HG02852 (cell line): ENCODE measurements at regions not wholly inside any gene's neighbourhood (a gene's known extent, or its start where the extent isn't known, plus 50 kb on each side); places are given as distances from the start of the nearest gene placed in this dataset.

Source experiments
- ATAC-seq: cut with Tn5 transposase; IDR thresholded peaks from one replicate; pipeline ENCODE4 v1.9.1; 2021; ENCODE audit warnings: mild to moderate bottlenecking, moderate library complexity; ENCODE audit not compliant: unreplicated experiment

GRCh38 chr5:101942321-101942882 lies 353.7 kb downstream of the SLCO4C1 start:
- ATAC-seq = peak; percentile 88

DNA sequence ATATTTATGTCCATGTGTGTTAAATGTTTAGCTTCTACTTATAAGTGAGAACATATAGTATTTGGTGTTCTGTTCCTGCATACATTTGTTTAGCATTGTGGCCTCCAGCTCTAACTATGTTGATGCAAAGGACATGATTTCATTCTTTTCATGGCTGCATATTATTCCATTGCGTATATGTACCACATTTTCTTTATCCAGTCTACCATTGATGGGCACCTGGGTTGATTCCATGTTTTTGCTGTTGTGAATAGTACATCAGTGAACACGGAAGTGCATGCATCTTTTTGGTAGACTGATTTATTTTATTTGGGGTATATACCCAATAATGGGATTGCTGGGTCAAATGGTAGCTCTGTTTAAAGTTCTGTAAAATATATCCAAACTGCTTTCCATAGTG lies 359.0 kb downstream of the SLCO4C1 start:
- ATAC-seq = no peak

GRCh38 chr5:101935086-101935485 lies 361.0 kb downstream of the SLCO4C1 start:
- no peak for ATAC-seq

GRCh38 chr5:101932599-101932998 lies 363.5 kb downstream of the SLCO4C1 start:
- ATAC-seq = no peak

- no peak for ATAC-seq
Measured at GRCh38 chr5:101929628-101930027, 366.5 kb downstream of the SLCO4C1 start.

- no peak for ATAC-seq
Measured at GRCh38 chr5:101917166-101917565, 378.9 kb downstream of the SLCO4C1 start.

GRCh38 chr5:101915554-101915953 lies 380.5 kb downstream of the SLCO4C1 start:
- no peak for ATAC-seq

- ATAC-seq = no peak
Measured at GRCh38 chr5:101904736-101905135, 391.3 kb downstream of the SLCO4C1 start.

DNA sequence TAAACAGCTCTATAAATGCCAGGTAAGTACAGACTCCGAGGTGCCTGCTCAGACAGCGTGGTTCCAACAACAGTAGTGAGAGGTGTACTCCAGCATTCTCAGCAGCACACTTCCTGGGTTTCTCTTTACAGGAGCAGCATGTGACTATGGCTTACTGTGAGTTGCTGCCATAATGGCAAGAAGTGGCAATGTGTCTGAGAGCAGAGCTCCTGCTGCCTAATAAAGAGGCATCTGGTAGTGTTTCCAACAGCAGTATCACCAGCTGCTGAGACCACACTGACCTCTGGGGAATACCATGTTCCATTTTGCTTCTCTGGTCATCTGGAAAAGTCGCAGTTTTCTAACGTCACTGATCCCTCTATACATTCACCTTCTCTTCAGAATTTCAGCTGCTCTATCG lies 398.2 kb downstream of the SLCO4C1 start:
- ATAC-seq = no peak

DNA sequence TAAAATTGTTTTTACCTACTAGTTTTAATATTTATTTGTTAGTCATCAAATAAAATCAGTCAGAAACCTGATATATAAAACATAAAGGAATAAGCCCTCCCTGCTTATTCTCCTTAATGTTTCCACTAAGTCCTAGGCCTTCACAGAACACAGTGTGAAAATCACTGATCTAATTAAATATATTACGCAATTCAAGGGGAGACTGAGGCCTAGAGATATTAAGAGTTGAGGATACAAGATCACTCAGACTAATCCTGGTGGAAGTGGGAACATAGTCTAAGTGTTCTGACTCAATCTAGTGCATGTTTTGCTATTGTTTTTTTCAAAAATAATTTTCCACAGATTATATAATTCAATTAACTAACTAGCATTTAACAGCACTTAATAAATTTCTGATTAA lies 401.1 kb downstream of the SLCO4C1 start:
- no peak for ATAC-seq

DNA sequence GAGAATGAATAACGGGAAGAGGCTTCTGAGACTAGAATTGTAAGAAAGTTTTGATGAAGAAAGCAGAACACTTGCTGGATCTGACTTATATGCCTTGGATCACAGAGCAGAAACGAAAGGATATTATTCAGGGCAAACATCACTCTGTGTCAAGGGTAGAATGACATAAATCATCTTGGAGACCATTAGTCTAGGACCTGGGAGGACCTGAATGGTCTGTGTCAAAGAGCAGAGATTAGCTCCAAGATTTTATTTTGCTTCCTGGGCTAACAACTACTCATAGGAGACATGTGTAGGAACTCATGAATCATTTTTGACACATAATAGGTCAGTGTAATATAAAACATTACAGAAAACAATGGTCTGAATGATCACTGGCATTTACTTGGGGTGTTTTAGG lies 417.9 kb downstream of the SLCO4C1 start:
- no peak for ATAC-seq

- ATAC-seq = no peak
Measured at GRCh38 chr5:101877451-101877850, 418.6 kb downstream of the SLCO4C1 start.

DNA sequence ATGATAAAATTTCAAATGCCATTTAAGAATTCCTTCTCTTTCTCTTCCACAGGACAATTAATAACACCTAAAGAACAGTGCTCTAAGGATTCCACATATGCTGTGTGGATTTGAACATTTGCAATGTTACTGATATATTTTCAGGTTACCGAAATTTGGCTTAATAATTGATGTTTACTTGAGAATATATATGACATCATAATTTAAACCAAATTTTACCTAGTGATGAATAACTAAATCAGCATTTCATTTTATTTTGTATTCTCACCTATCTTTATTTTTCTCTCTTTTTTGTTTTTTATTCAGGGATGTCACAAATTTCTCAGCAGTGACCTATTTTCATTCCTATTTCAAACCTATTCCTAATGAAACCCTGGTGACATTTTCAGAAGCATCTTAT lies 429.6 kb downstream of the SLCO4C1 start:
- ATAC-seq = no peak

DNA sequence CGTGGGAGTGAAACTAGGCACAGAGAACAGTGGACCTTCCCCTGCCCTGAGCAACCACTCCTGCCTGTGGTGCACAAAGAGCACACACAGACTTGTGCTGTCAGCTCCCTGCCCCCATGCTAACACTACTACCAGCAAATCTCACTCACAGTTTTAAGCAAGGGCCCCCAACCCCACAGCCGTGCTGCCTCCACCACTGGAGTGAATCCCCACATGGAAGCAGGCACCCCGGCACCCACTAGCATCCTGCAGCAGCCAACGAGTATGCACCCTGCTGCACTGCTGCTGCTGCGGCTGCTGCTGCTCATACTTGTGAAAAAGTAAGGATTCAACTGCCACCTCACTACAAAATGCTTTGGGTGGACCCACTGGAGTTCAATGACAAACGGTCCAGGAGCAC lies 435.5 kb downstream of the SLCO4C1 start:
- no peak for ATAC-seq

GRCh38 chr5:101860145-101860544 lies 435.9 kb downstream of the SLCO4C1 start:
- no peak for ATAC-seq

- ATAC-seq = no peak
Measured at GRCh38 chr5:101846496-101846895, 449.6 kb downstream of the SLCO4C1 start.

GRCh38 chr5:101843055-101843454 lies 453.0 kb downstream of the SLCO4C1 start:
- ATAC-seq = no peak

GRCh38 chr5:101838435-101838834 lies 457.6 kb downstream of the SLCO4C1 start:
- ATAC-seq = no peak

- ATAC-seq = no peak
Measured at GRCh38 chr5:101829255-101829654, 466.8 kb downstream of the SLCO4C1 start.

DNA sequence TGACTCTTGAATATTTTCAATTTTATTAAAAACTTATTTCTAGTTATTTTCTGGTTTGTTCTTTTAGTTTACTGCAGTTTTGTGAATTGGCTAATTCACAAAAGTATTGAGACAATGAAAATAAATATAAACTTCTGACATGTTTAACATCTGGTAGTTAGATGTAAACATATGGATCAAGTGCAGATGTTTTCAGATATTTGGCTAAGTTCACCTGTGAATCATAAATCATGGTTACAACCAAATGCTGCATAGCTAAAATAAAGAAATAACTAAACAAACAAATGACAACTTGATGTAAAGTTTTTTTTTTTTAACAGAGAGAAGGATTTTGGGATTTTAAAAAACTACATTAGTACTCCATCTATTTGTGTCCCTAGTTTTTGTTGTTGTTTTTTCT lies 484.6 kb downstream of the SLCO4C1 start:
- ATAC-seq = no peak

GRCh38 chr5:101806410-101806809 lies 489.7 kb downstream of the SLCO4C1 start:
- no peak for ATAC-seq

DNA sequence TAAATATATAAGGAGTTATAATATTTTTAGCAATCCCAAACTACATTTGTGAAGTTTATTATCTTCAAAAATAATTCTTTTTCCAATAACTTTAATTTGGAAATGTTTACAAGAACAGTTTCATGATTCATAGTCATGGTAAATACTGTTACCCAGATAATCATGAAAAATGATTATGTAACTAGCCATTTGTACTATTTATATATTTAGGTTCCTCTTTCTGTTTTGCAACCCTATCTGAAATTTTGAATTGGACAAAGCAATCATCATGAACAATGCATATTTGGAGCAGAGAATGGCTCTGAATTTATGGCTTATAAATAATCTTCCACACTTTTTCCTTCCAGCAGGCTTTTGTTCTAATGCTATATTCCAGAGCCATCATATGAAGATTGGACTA lies 499.7 kb downstream of the SLCO4C1 start:
- ATAC-seq = no peak

DNA sequence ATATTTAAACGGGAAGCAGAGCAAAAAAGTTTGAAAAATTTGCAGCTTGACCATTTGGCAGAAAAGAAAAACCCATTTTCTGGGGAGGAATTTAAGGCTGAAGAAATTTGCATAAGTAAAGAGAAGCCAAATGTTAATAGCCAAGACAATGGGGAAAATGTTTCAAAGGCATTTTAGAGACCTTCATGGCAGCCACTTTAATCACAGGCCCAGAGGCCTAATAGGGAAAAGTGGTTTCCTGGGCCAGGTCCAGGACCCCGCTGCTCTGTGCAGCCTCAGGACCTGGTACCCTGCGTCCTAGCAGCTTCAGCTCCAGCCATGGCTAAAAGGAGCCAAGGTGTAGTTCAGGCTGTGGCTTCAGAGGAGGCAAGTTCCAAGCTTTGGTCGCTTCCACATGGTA lies 507.3 kb downstream of the SLCO4C1 start:
- no peak for ATAC-seq

DNA sequence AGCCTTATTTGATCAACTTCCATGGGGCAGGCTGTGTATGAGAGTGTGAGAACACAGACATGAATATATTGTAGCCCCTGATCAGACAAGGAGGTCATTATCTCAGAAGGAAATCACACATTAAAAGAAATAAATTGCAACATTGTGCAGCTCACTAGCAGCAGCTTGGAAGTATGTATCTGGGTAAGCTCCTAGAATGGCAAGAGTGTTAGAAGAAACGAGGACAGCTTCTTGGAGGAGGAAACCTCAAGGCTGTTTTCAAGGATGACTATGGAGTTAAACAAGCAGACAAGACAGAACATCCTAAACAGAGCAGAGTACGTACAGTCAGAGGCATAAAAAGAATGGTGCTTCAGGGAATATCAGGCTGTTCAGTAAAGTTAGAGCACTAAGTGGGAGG lies 511.0 kb downstream of the SLCO4C1 start:
- ATAC-seq = no peak
